Tibial nerve (tissue), 4 donors: ENCODE measurements at regions not wholly inside any gene's neighbourhood (a gene's known extent, or its start where the extent isn't known, plus 50 kb on each side); places are given as distances from the start of the nearest gene placed in this dataset.

ENCODE experiments used
- DNase-seq, 2 donors: peaks; one replicate each; pipeline ENCODE4 v3.0.0-alpha.2; 2019; ENCODE audit warnings: low spot score in 2 of 2
- H3K27ac ChIP-seq, 4 donors: fragments of 200-600 bp; sonication (generic) in 3 of 4; one replicate each; pipeline ENCODE4 v1.5.1; 2017 to 2019; ENCODE audit warnings: mild to moderate bottlenecking in 1 of 4
- H3K27me3 ChIP-seq, 2 donors: fragments of 200-600 bp; sonication (generic) in 1 of 2; one replicate each; pipeline versions ENCODE4 v1.5.1 to v1.6.0; 2017 to 2019
- H3K36me3 ChIP-seq, 3 donors: fragments of 200-600 bp; sonication (generic); one replicate each; pipeline ENCODE4 v1.5.1; 2018 to 2019
- H3K4me1 ChIP-seq, 4 donors: fragments of 200-600 bp; sonication (generic) in 3 of 4; one replicate each; pipeline ENCODE4 v1.5.1; 2017 to 2019
- H3K4me3 ChIP-seq, 4 donors: fragments of 200-600 bp; sonication (generic) in 3 of 4; one replicate each; pipeline ENCODE4 v1.5.1; 2017 to 2019; ENCODE audit warnings: mild to moderate bottlenecking in 1 of 4, moderate library complexity in 1 of 4
- H3K9me3 ChIP-seq, 4 donors: fragments of 200-600 bp; sonication (generic) in 3 of 4; one replicate each; pipeline ENCODE4 v1.5.1; 2017 to 2019
- CTCF ChIP-seq, 5 experiments: fragments of 200-600 bp in 3 of 5; fragments of 450-650 bp in 2 of 5; sonication (generic) in 3 of 5; IDR thresholded peaks; one replicate each; pipeline ENCODE4 v1.5.1; 2016 to 2019; ENCODE audit warnings: antibody characterized with exemption in 5 of 5, mild to moderate bottlenecking in 3 of 5, moderate library complexity in 2 of 5
- EP300 ChIP-seq, 2 donors: sonication (generic); formaldehyde crosslinking; IDR thresholded peaks; one replicate each; pipeline ENCODE4 v1.6.1; 2017; ENCODE audit warnings: antibody characterized with exemption in 2 of 2, mild to moderate bottlenecking in 1 of 2
- POLR2A ChIP-seq, 2 donors: fragments of 450-650 bp; IDR thresholded peaks; one replicate each; pipeline ENCODE4 v1.6.1; 2017; ENCODE audit warnings: antibody characterized with exemption in 2 of 2, mild to moderate bottlenecking in 2 of 2, moderate library complexity in 2 of 2
- WGBS, 2 donors: methylation state at CpG; one replicate each; pipeline ENCODE4 v1.1.5; 2018; 5-methylcytosine and 5-hydroxymethylcytosine counted together

GRCh38 chr4:4754641-4755040 is 104.8 kb upstream of the MSX1 start:
- Histone ChIP-seq H3K36me3 (no peaks in the 10 kb centered on the region), H3K27me3 (no peaks in the 10 kb centered on the region), H3K9me3 (no peaks in the 10 kb centered on the region), H3K4me3 (no peak overlapping the region), H3K4me1 (no peaks in the 10 kb centered on the region), H3K27ac (no peak overlapping the region)
- WGBS, 2 donors: 31 to 41% methylated on average over 7 to 9 of the region's 9 CpGs
- DNase-seq: no peak
- TF ChIP-seq CTCF (IDR thresholded peaks at IDR 0.05): no peak
- TF ChIP-seq EP300 (IDR thresholded peaks at IDR 0.05): no peak
- TF ChIP-seq POLR2A (IDR thresholded peaks at IDR 0.05): no peak

GRCh38 chr4:4753643-4754042 is 105.8 kb upstream of the MSX1 start:
- H3K27me3 ChIP-seq: no peaks in the 10 kb centered on the region
- whole genome bisulfite sequencing, 2 donors: 61 to 68% methylated on average over 7 of the region's 7 CpGs
- no peak for TF ChIP-seq EP300 (IDR thresholded peaks at IDR 0.05)
- TF ChIP-seq POLR2A (IDR thresholded peaks at IDR 0.05): no peak
- no peaks in the 10 kb centered on the region for H3K9me3 ChIP-seq
- no peaks in the 10 kb centered on the region for H3K4me1 ChIP-seq
- no peaks in the 10 kb centered on the region for H3K36me3 ChIP-seq
- H3K4me3 ChIP-seq: no peak overlapping the region
- H3K27ac ChIP-seq: no peak overlapping the region
- DNase-seq: no peak

GRCh38 chr4:4752576-4753401 is 106.7 kb upstream of the MSX1 start:
- TF ChIP-seq POLR2A (IDR thresholded peaks at IDR 0.05) (no peak), EP300 (IDR thresholded peaks at IDR 0.05) (no peak), CTCF (IDR thresholded peaks at IDR 0.05) (no peak)
- H3K9me3 ChIP-seq: peaks cover 0 to 8% (median 0%) of the 10 kb centered on the region in 4 donors
- H3K36me3 ChIP-seq: no peaks in the 10 kb centered on the region
- WGBS, 2 donors: 34 to 39% methylated on average over 11 to 15 of the region's 15 CpGs
- DNase-seq: no peak
- H3K4me3 ChIP-seq: no peak overlapping the region
- no peak overlapping the region for H3K27ac ChIP-seq
- H3K4me1 ChIP-seq: no peaks in the 10 kb centered on the region
- no peaks in the 10 kb centered on the region for H3K27me3 ChIP-seq

- TF ChIP-seq EP300 (IDR thresholded peaks at IDR 0.05) (no peak), POLR2A (IDR thresholded peaks at IDR 0.05) (no peak), CTCF (IDR thresholded peaks at IDR 0.05) (no peak)
- Histone ChIP-seq H3K9me3 (peaks cover 0 to 16% (median 0%) of the 10 kb centered on the region in 4 donors), H3K27me3 (no peaks in the 10 kb centered on the region), H3K27ac (no peak overlapping the region), H3K4me1 (no peaks in the 10 kb centered on the region), H3K36me3 (no peaks in the 10 kb centered on the region), H3K4me3 (no peak overlapping the region)
- WGBS, 2 donors: 69 to 75% methylated on average over 11 to 12 of the region's 12 CpGs
- DNase-seq: no peak
Observed at GRCh38 chr4:4752025-4752424, 107.4 kb upstream of the MSX1 start.

- no peak for DNase-seq
- TF ChIP-seq EP300 (IDR thresholded peaks at IDR 0.05): no peak
- no peak for TF ChIP-seq POLR2A (IDR thresholded peaks at IDR 0.05)
- TF ChIP-seq CTCF (IDR thresholded peaks at IDR 0.05): no peak
Observed at GRCh38 chr4:4750187-4750586, 109.3 kb upstream of the MSX1 start.

More at GRCh38 chr4:4750187-4750586, 109.3 kb upstream of the MSX1 start:
- Histone ChIP-seq H3K9me3 (peaks cover 0 to 34% (median 0%) of the 10 kb centered on the region in 4 donors), H3K4me3 (no peak overlapping the region), H3K4me1 (no peaks in the 10 kb centered on the region), H3K27ac (no peak overlapping the region), H3K27me3 (no peaks in the 10 kb centered on the region), H3K36me3 (no peaks in the 10 kb centered on the region)
- WGBS, 2 donors: 73% methylated on average over 7 of the region's 7 CpGs
